Ishikawa (cell line): ENCODE measurements at regions not wholly inside any gene's neighbourhood (a gene's known extent, or its start where the extent isn't known, plus 50 kb on each side); places are given as distances from the start of the nearest gene placed in this dataset.

Experiments
- CEBPB ChIP-seq: IDR thresholded peaks from 2 replicates; pipeline ENCODE4 v1.6.1; 2012
- CREB1 ChIP-seq: IDR thresholded peaks from 2 replicates; pipeline ENCODE4 v1.6.1; 2012; ENCODE audit warnings: low read depth
- EGR1 ChIP-seq: IDR thresholded peaks from 2 replicates; pipeline ENCODE4 v1.6.1; 2012
- EP300 ChIP-seq: IDR thresholded peaks from 2 replicates; pipeline ENCODE4 v1.6.1; 2012; ENCODE audit warnings: borderline replicate concordance
- FOXM1 ChIP-seq: IDR thresholded peaks from 2 replicates; pipeline ENCODE4 v1.6.1; 2012; ENCODE audit warnings: low read depth, borderline replicate concordance
- NFIC ChIP-seq: IDR thresholded peaks from 2 replicates; pipeline ENCODE4 v1.6.1; 2012
- RAD21 ChIP-seq: IDR thresholded peaks from 2 replicates; pipeline ENCODE4 v1.6.1; 2012; ENCODE audit warnings: low read depth
- TAF1 ChIP-seq: IDR thresholded peaks from 2 replicates; pipeline ENCODE4 v1.6.1; 2012; ENCODE audit warnings: low read depth, mild to moderate bottlenecking
- TCF12 ChIP-seq: IDR thresholded peaks from 2 replicates; pipeline ENCODE4 v1.6.1; 2012; ENCODE audit warnings: low read depth
- TEAD4 ChIP-seq: IDR thresholded peaks from 2 replicates; pipeline ENCODE4 v1.6.1; 2012
- YY1 ChIP-seq: IDR thresholded peaks from 2 replicates; pipeline ENCODE4 v1.6.1; 2012; ENCODE audit warnings: low read depth
- ZBTB7A ChIP-seq: IDR thresholded peaks from 2 replicates; pipeline ENCODE4 v1.6.1; 2012; ENCODE audit warnings: low read depth
- TF ChIP-seq, protein P1 (sequence below): IDR thresholded peaks from 2 replicates; pipeline ENCODE4 v1.6.1; 2012
- TF ChIP-seq, protein P2 (sequence below): IDR thresholded peaks from 2 replicates; pipeline ENCODE4 v1.6.1; 2012
- TF ChIP-seq, protein P3 (sequence below): IDR thresholded peaks from 2 replicates; pipeline ENCODE4 v1.6.1; 2012; ENCODE audit warnings: low read depth, mild to moderate bottlenecking

DNA sequence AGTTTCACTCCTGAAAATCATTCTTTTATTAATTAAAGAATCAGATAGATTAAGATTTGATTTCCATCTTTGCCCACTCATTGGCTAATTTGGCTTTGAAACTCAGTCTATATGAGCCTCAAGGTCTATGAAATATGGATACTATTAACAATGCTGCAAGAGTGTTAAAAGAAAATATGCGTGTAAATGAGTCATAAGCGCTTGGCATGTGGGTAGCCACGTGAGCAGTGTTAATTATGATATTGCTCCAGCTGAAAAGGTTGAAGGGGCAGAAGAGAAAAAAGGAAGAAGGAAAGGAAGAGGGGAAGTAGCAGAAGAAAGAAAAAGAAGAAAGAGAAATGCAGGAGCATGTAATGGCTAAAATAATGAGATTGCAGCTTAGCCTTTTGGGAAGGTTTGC is 151.4 kb downstream of the CHRM3 start:
- no peak for TF ChIP-seq TAF1
- TF ChIP-seq, protein P1, sequence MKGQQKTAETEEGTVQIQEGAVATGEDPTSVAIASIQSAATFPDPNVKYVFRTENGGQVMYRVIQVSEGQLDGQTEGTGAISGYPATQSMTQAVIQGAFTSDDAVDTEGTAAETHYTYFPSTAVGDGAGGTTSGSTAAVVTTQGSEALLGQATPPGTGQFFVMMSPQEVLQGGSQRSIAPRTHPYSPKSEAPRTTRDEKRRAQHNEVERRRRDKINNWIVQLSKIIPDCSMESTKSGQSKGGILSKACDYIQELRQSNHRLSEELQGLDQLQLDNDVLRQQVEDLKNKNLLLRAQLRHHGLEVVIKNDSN, result no peak
- TF ChIP-seq, protein P2, sequence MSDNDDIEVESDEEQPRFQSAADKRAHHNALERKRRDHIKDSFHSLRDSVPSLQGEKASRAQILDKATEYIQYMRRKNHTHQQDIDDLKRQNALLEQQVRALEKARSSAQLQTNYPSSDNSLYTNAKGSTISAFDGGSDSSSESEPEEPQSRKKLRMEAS, result no peak
- no peak for TF ChIP-seq TCF12
- TF ChIP-seq CEBPB, result no peak
- no peak for TF ChIP-seq NFIC
- TF ChIP-seq YY1, result no peak
- no peak for TF ChIP-seq EGR1

DNA sequence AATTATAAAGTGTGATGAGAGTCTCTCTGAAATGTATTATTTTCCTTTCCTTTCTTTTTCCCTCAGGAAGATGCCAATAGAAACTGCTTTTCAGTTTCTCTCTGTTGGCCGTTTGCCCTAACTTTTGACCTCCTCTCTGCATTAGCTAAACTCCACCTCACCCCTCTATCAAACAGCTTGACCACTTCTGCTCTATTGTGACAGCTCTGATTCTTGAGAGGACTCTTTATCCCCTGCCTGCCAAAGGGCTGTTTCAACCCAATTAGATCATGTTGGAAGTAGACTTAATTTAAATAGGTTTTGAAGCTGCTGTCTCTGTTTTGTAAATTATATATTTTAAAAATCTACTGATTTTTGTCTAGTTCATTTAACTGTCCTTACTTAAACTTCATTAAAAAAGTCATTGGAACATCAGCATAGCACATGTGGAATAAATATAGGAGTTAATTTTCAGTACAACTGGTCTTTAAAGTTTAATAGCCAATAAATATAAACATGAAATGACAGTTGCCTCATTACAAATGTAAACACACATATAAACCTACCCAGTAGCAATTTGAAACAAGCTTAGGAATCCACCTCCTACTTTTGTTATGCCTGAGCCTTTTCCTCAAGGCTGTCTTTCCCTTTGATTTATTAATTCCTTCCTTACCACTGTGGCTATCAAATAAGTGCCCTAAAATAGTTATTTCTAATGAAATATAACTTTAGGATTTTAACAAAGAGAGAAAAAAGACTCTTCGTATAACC is 152.0 kb downstream of the CHRM3 start:
- TF ChIP-seq CEBPB (no peak), NFIC (no peak), FOXM1 (no peak), CREB1 (no peak), TAF1 (no peak), TEAD4 (no peak), YY1 (no peak)
- TF ChIP-seq, protein P3, sequence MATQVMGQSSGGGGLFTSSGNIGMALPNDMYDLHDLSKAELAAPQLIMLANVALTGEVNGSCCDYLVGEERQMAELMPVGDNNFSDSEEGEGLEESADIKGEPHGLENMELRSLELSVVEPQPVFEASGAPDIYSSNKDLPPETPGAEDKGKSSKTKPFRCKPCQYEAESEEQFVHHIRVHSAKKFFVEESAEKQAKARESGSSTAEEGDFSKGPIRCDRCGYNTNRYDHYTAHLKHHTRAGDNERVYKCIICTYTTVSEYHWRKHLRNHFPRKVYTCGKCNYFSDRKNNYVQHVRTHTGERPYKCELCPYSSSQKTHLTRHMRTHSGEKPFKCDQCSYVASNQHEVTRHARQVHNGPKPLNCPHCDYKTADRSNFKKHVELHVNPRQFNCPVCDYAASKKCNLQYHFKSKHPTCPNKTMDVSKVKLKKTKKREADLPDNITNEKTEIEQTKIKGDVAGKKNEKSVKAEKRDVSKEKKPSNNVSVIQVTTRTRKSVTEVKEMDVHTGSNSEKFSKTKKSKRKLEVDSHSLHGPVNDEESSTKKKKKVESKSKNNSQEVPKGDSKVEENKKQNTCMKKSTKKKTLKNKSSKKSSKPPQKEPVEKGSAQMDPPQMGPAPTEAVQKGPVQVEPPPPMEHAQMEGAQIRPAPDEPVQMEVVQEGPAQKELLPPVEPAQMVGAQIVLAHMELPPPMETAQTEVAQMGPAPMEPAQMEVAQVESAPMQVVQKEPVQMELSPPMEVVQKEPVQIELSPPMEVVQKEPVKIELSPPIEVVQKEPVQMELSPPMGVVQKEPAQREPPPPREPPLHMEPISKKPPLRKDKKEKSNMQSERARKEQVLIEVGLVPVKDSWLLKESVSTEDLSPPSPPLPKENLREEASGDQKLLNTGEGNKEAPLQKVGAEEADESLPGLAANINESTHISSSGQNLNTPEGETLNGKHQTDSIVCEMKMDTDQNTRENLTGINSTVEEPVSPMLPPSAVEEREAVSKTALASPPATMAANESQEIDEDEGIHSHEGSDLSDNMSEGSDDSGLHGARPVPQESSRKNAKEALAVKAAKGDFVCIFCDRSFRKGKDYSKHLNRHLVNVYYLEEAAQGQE, result no peak

DNA sequence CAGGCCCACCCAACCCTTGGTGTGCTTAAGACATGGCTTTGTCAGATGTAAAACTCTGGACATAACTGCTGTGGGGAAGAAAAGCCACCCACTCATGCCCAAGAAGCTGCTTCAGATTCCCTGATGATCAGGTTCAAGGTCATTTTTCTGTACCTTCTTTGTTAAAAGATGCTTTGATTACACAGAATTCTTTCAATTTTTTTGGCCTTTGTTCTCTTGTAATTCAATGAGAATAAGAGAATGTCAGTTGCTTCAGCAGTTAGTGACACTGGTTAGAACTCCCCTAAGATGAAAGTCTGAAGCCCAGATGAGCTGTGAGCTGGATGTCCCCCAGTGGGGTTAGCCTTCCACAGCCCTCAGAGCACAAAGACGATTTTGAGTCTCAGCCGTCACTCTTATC is 152.7 kb downstream of the CHRM3 start:
- TF ChIP-seq EP300, result no peak

DNA sequence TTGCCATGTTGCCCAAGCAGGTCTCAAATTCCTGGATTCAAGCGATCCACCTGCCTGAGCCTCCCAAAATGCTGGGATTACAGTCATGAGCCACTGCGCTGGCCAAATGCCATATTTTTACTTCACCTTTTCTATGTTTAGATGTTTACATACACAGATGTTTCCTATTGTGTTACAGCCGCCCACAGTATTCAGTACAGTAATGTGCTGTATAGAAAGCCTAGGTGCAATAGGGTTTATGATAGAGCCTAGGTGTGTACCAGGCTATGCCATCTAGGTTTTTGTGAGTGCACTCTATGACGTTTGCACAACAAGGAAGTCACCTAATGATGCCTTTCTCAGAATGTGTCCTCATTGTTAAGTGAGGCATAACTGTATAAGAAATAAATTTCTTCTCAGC is 153.4 kb downstream of the CHRM3 start:
- TF ChIP-seq CREB1 (no peak), RAD21 (no peak), YY1 (no peak), EP300 (no peak), FOXM1 (no peak), NFIC (no peak), TAF1 (no peak), TCF12 (no peak), EGR1 (no peak)
- TF ChIP-seq, protein P3, result no peak

DNA sequence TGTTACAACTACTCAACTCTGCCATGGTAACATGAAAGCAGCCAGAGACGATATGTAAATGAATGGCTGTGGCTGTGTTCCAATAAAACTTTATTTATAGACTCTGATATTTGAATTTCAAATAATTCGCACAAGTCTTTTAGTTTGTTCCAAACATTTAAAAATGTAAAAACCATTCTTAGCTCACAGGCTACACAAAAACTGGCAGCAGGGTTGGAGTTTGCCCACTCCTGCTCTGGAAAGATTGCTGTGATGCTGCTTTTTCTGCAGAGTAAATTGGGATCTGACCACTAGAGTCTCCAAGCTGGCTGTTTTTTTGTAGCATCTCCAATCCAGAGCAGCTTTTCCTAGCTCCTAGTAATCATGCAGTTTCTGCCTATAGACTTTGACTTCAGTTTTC is 157.5 kb downstream of the CHRM3 start:
- TF ChIP-seq FOXM1, result no peak
- no peak for TF ChIP-seq CEBPB
- TF ChIP-seq EP300, result no peak
- no peak for TF ChIP-seq YY1
- TF ChIP-seq, protein P2, result no peak
- TF ChIP-seq, protein P1, result no peak
- no peak for TF ChIP-seq TCF12
- TF ChIP-seq ZBTB7A, result no peak
- TF ChIP-seq RAD21, result no peak
- no peak for TF ChIP-seq TEAD4
- TF ChIP-seq, protein P3, result no peak
- no peak for TF ChIP-seq EGR1
- TF ChIP-seq NFIC, result no peak
- no peak for TF ChIP-seq CREB1
- TF ChIP-seq TAF1, result no peak
